HEK293T (cell line): ENCODE measurements at regions not wholly inside any gene's neighbourhood (a gene's known extent, or its start where the extent isn't known, plus 50 kb on each side); places are given as distances from the start of the nearest gene placed in this dataset.

Source experiments
- ARNT ChIP-seq: fragments of 450-650 bp; IDR thresholded peaks from 2 replicates; pipeline ENCODE4 v1.6.1; 2017; ENCODE audit warnings: mild to moderate bottlenecking
- BHLHE40 ChIP-seq: fragments of 450-650 bp; IDR thresholded peaks from 2 replicates; pipeline ENCODE4 v1.6.1; 2016; ENCODE audit warnings: mild to moderate bottlenecking, moderate library complexity, borderline replicate concordance
- CTBP1 ChIP-seq: fragments of 450-650 bp; IDR thresholded peaks from 2 replicates; pipeline ENCODE4 v1.6.1; 2016; ENCODE audit warnings: borderline replicate concordance
- ELF4 ChIP-seq: fragments of 450-650 bp; IDR thresholded peaks from 2 replicates; pipeline ENCODE4 v1.6.1; 2017; ENCODE audit warnings: antibody characterized with exemption
- FOXA1 ChIP-seq: fragments of 450-650 bp; IDR thresholded peaks from 2 replicates; pipeline ENCODE4 v1.6.1; 2016; ENCODE audit warnings: mild to moderate bottlenecking
- FOXM1 ChIP-seq: fragments of 450-650 bp; IDR thresholded peaks from 2 replicates; pipeline ENCODE4 v1.6.1; 2017; ENCODE audit warnings: mild to moderate bottlenecking, borderline replicate concordance
- HDGF ChIP-seq: fragments of 450-650 bp; IDR thresholded peaks from 2 replicates; pipeline ENCODE4 v1.6.1; 2017; ENCODE audit warnings: antibody characterized with exemption, borderline replicate concordance
- L3MBTL2 ChIP-seq: fragments of 450-650 bp; conservative IDR thresholded peaks from 2 replicates; pipeline ENCODE4 v1.6.1; 2016; ENCODE audit warnings: mild to moderate bottlenecking
- NFRKB ChIP-seq: fragments of 450-650 bp; IDR thresholded peaks from 2 replicates; pipeline ENCODE4 v1.6.1; 2016; ENCODE audit warnings: mild to moderate bottlenecking, moderate library complexity
- SP1 ChIP-seq: fragments of 450-650 bp; IDR thresholded peaks from 2 replicates; pipeline ENCODE4 v1.6.1; 2017
- SUZ12 ChIP-seq: fragments of 450-650 bp; IDR thresholded peaks from 2 replicates; pipeline ENCODE4 v1.6.1; 2016; ENCODE audit warnings: mild to moderate bottlenecking
- TARDBP ChIP-seq: fragments of 450-650 bp; IDR thresholded peaks from 2 replicates; pipeline ENCODE4 v1.6.1; 2016
- ZNF384 ChIP-seq: fragments of 450-650 bp; IDR thresholded peaks from 2 replicates; pipeline ENCODE4 v1.6.1; 2016
- TF ChIP-seq, protein P1 (sequence below): fragments of 450-650 bp; IDR thresholded peaks from 2 replicates; pipeline ENCODE4 v1.6.1; 2016

DNA sequence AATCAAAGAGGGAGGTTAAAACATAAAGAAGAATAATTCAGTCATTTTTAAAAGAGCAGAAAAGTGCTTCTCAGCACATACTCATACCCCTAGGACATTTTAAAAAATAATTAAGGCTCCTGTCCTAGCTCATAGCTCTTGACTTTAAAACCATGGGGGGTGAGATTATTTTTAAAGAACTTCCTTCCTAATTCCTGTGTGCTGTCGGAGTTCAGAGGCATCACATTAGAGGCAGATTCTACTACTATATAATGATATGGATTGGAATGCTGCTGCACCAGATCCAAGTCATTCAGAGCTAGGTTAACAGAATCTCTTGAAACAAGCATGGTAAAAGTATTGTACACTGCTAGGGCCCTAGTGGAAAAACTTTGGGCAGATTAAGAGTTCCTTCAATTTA, 456.5 kb upstream of the ADGRL3 start:
- TF ChIP-seq SUZ12, result no peak
- TF ChIP-seq CTBP1, result no peak
- no peak for TF ChIP-seq ELF4
- TF ChIP-seq L3MBTL2, result no peak
- TF ChIP-seq, protein P1, sequence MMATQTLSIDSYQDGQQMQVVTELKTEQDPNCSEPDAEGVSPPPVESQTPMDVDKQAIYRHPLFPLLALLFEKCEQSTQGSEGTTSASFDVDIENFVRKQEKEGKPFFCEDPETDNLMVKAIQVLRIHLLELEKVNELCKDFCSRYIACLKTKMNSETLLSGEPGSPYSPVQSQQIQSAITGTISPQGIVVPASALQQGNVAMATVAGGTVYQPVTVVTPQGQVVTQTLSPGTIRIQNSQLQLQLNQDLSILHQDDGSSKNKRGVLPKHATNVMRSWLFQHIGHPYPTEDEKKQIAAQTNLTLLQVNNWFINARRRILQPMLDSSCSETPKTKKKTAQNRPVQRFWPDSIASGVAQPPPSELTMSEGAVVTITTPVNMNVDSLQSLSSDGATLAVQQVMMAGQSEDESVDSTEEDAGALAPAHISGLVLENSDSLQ, result no peak
- TF ChIP-seq ARNT, result no peak
- no peak for TF ChIP-seq FOXM1
- no peak for TF ChIP-seq HDGF
- TF ChIP-seq BHLHE40, result no peak
- no peak for TF ChIP-seq SP1
- no peak for TF ChIP-seq FOXA1
- TF ChIP-seq TARDBP, result no peak
- no peak for TF ChIP-seq NFRKB
- no peak for TF ChIP-seq ZNF384
